ENCODE measurements at regions not wholly inside any gene's neighbourhood (a gene's known extent, or its start where the extent isn't known, plus 50 kb on each side); places are given as distances from the start of the nearest gene placed in this dataset.

GRCh38 chr2:67260343-67261277, 136.5 kb upstream of the ETAA1 start:
- H3K4me3 ChIP-seq (ENCODE audit: low read depth, low read length), result no peak overlapping the region
- no peak overlapping the region for H3K9ac ChIP-seq (ENCODE audit: low read length)
- H3K18ac ChIP-seq (ENCODE audit: low read length), result no peak overlapping the region
- WGBS (ENCODE audit: extremely low coverage, insufficient coverage, insufficient read length), result no CpG with 5 or more reads among the region's 16 CpGs
- no peaks in the 10 kb centered on the region for H3K36me3 ChIP-seq (ENCODE audit: control insufficient read depth in 1 of 2, insufficient read depth in 2 of 2, low read length in 2 of 2)
- no peak overlapping the region for H2BK12ac ChIP-seq (ENCODE audit: low read length)
- no peak overlapping the region for H3K23ac ChIP-seq (ENCODE audit: low read length)
- H3K27ac ChIP-seq (ENCODE audit: low read depth, low read length), result no peak overlapping the region
- H3K4me1 ChIP-seq (ENCODE audit: control insufficient read depth in 1 of 2, insufficient read depth in 2 of 2, low read length in 2 of 2), result no peaks in the 10 kb centered on the region
- H4K91ac ChIP-seq (ENCODE audit: low read depth, low read length), result no peak overlapping the region
- no peak overlapping the region for H2BK5ac ChIP-seq (ENCODE audit: low read depth, low read length, poor library complexity)
- no peak overlapping the region for H3K14ac ChIP-seq (ENCODE audit: low read length)
- H4K12ac ChIP-seq (ENCODE audit: low read depth, low read length), result no peak overlapping the region
- H4K8ac ChIP-seq (ENCODE audit: low read depth, low read length), result no peak overlapping the region
- H3K79me2 ChIP-seq (ENCODE audit: control insufficient read depth, insufficient read depth, low read length, poor library complexity), result no peaks in the 10 kb centered on the region
- H2AK5ac ChIP-seq (ENCODE audit: low read length), result no peak overlapping the region
- H2AFZ ChIP-seq (ENCODE audit: insufficient read depth, low read length, poor library complexity), result no peak overlapping the region
- no peaks in the 10 kb centered on the region for H3K79me1 ChIP-seq (ENCODE audit: low read length)
- H3K4me2 ChIP-seq (ENCODE audit: low read length), result no peak overlapping the region
- H2BK120ac ChIP-seq (ENCODE audit: insufficient read depth, low read length, poor library complexity), result no peak overlapping the region
- H3K4ac ChIP-seq (ENCODE audit: low read depth, low read length), result no peak overlapping the region
- peak in 1 of 2 donors; percentile 39 for DNase-seq
- H3K27me3 ChIP-seq (ENCODE audit: insufficient read depth, low read length), result no peaks in the 10 kb centered on the region
- H3K9me3 ChIP-seq (ENCODE audit: insufficient read depth, low read depth, low read length), result no peaks in the 10 kb centered on the region

GRCh38 chr2:67267241-67267640, 129.9 kb upstream of the ETAA1 start:
- H3K23ac ChIP-seq (ENCODE audit: low read length), result no peak overlapping the region
- no peak overlapping the region for H2BK12ac ChIP-seq (ENCODE audit: low read length)
- no peak overlapping the region for H3K18ac ChIP-seq (ENCODE audit: low read length)
- no peak overlapping the region for H4K91ac ChIP-seq (ENCODE audit: low read depth, low read length)
- no peaks in the 10 kb centered on the region for H3K27me3 ChIP-seq (ENCODE audit: insufficient read depth, low read length)
- no peak overlapping the region for H3K4me3 ChIP-seq (ENCODE audit: low read depth, low read length)
- H4K12ac ChIP-seq (ENCODE audit: low read depth, low read length), result no peak overlapping the region
- no peaks in the 10 kb centered on the region for H3K79me1 ChIP-seq (ENCODE audit: low read length)
- H3K9ac ChIP-seq (ENCODE audit: low read length), result no peak overlapping the region
- no peak overlapping the region for H2BK5ac ChIP-seq (ENCODE audit: low read depth, low read length, poor library complexity)
- H3K27ac ChIP-seq (ENCODE audit: low read depth, low read length), result no peak overlapping the region
- H3K4ac ChIP-seq (ENCODE audit: low read depth, low read length), result no peak overlapping the region
- DNase-seq, result no peak
- H2AFZ ChIP-seq (ENCODE audit: insufficient read depth, low read length, poor library complexity), result no peak overlapping the region
- no peak overlapping the region for H2AK5ac ChIP-seq (ENCODE audit: low read length)
- H4K8ac ChIP-seq (ENCODE audit: low read depth, low read length), result no peak overlapping the region
- no CpG with 5 or more reads among the region's 5 CpGs for WGBS (ENCODE audit: extremely low coverage, insufficient coverage, insufficient read length)
- no peak overlapping the region for H2BK120ac ChIP-seq (ENCODE audit: insufficient read depth, low read length, poor library complexity)
- no peaks in the 10 kb centered on the region for H3K79me2 ChIP-seq (ENCODE audit: control insufficient read depth, insufficient read depth, low read length, poor library complexity)
- no peak overlapping the region for H3K4me2 ChIP-seq (ENCODE audit: low read length)
- no peaks in the 10 kb centered on the region for H3K4me1 ChIP-seq (ENCODE audit: control insufficient read depth in 1 of 2, insufficient read depth in 2 of 2, low read length in 2 of 2)
- no peak overlapping the region for H3K14ac ChIP-seq (ENCODE audit: low read length)
- H3K9me3 ChIP-seq (ENCODE audit: insufficient read depth, low read depth, low read length), result no peaks in the 10 kb centered on the region
- no peaks in the 10 kb centered on the region for H3K36me3 ChIP-seq (ENCODE audit: control insufficient read depth in 1 of 2, insufficient read depth in 2 of 2, low read length in 2 of 2)

GRCh38 chr2:67268797-67269196, 128.3 kb upstream of the ETAA1 start:
- Histone ChIP-seq H2AFZ (ENCODE audit: insufficient read depth, low read length, poor library complexity) (no peak overlapping the region), H3K27ac (ENCODE audit: low read depth, low read length) (no peak overlapping the region), H3K14ac (ENCODE audit: low read length) (no peak overlapping the region), H3K4me2 (ENCODE audit: low read length) (no peak overlapping the region), H3K9ac (ENCODE audit: low read length) (no peak overlapping the region), H2BK5ac (ENCODE audit: low read depth, low read length, poor library complexity) (no peak overlapping the region), H3K27me3 (ENCODE audit: insufficient read depth, low read length) (no peaks in the 10 kb centered on the region), H4K12ac (ENCODE audit: low read depth, low read length) (no peak overlapping the region), H3K36me3 (ENCODE audit: control insufficient read depth in 1 of 2, insufficient read depth in 2 of 2, low read length in 2 of 2) (no peaks in the 10 kb centered on the region), H2AK5ac (ENCODE audit: low read length) (no peak overlapping the region), H2BK120ac (ENCODE audit: insufficient read depth, low read length, poor library complexity) (no peak overlapping the region), H2BK12ac (ENCODE audit: low read length) (no peak overlapping the region), H4K8ac (ENCODE audit: low read depth, low read length) (no peak overlapping the region), H3K4me1 (ENCODE audit: control insufficient read depth in 1 of 2, insufficient read depth in 2 of 2, low read length in 2 of 2) (no peaks in the 10 kb centered on the region), H3K79me2 (ENCODE audit: control insufficient read depth, insufficient read depth, low read length, poor library complexity) (no peaks in the 10 kb centered on the region), H3K18ac (ENCODE audit: low read length) (no peak overlapping the region), H3K4ac (ENCODE audit: low read depth, low read length) (no peak overlapping the region), H3K4me3 (ENCODE audit: low read depth, low read length) (no peak overlapping the region), H3K23ac (ENCODE audit: low read length) (no peak overlapping the region), H3K9me3 (ENCODE audit: insufficient read depth, low read depth, low read length) (no peaks in the 10 kb centered on the region), H4K91ac (ENCODE audit: low read depth, low read length) (no peak overlapping the region), H3K79me1 (ENCODE audit: low read length) (no peaks in the 10 kb centered on the region)
- DNase-seq, result no peak
- no CpG with 5 or more reads among the region's 2 CpGs for WGBS (ENCODE audit: extremely low coverage, insufficient coverage, insufficient read length)

GRCh38 chr2:67272195-67272594, 124.9 kb upstream of the ETAA1 start:
- Histone ChIP-seq H4K91ac (ENCODE audit: low read depth, low read length) (no peak overlapping the region), H3K4me3 (ENCODE audit: low read depth, low read length) (no peak overlapping the region), H2BK120ac (ENCODE audit: insufficient read depth, low read length, poor library complexity) (no peak overlapping the region), H3K36me3 (ENCODE audit: control insufficient read depth in 1 of 2, insufficient read depth in 2 of 2, low read length in 2 of 2) (no peaks in the 10 kb centered on the region), H3K27ac (ENCODE audit: low read depth, low read length) (no peak overlapping the region), H3K27me3 (ENCODE audit: insufficient read depth, low read length) (no peaks in the 10 kb centered on the region), H3K4me2 (ENCODE audit: low read length) (no peak overlapping the region), H4K12ac (ENCODE audit: low read depth, low read length) (no peak overlapping the region), H2BK12ac (ENCODE audit: low read length) (no peak overlapping the region), H3K4me1 (ENCODE audit: control insufficient read depth in 1 of 2, insufficient read depth in 2 of 2, low read length in 2 of 2) (no peaks in the 10 kb centered on the region), H3K9ac (ENCODE audit: low read length) (no peak overlapping the region), H3K4ac (ENCODE audit: low read depth, low read length) (no peak overlapping the region), H3K79me2 (ENCODE audit: control insufficient read depth, insufficient read depth, low read length, poor library complexity) (no peaks in the 10 kb centered on the region), H3K18ac (ENCODE audit: low read length) (no peak overlapping the region), H2AK5ac (ENCODE audit: low read length) (no peak overlapping the region), H2BK5ac (ENCODE audit: low read depth, low read length, poor library complexity) (no peak overlapping the region), H3K14ac (ENCODE audit: low read length) (no peak overlapping the region), H3K79me1 (ENCODE audit: low read length) (no peaks in the 10 kb centered on the region), H2AFZ (ENCODE audit: insufficient read depth, low read length, poor library complexity) (no peak overlapping the region), H4K8ac (ENCODE audit: low read depth, low read length) (no peak overlapping the region), H3K23ac (ENCODE audit: low read length) (no peak overlapping the region), H3K9me3 (ENCODE audit: insufficient read depth, low read depth, low read length) (no peaks in the 10 kb centered on the region)
- peak in 1 of 2 donors; percentile 23 for DNase-seq
- WGBS (ENCODE audit: extremely low coverage, insufficient coverage, insufficient read length), result no CpG with 5 or more reads among the region's 4 CpGs
